ENCODE measurements at regions not wholly inside any gene's neighbourhood (a gene's known extent, or its start where the extent isn't known, plus 50 kb on each side); places are given as distances from the start of the nearest gene placed in this dataset.

GRCh38 chr22:48653929-48654328 is 1173.7 kb downstream of the BRD1 start:
- Histone ChIP-seq H3K9me3 (ENCODE audit: low read length) (no peaks in the 10 kb centered on the region), H3K27me3 (ENCODE audit: control insufficient read depth in 1 of 2, insufficient read depth in 2 of 2, low read length in 2 of 2) (peaks cover 1 to 6% of the 10 kb centered on the region in 2 experiments; a peak in 2 of 5 replicates), H4K20me1 (ENCODE audit: insufficient read depth, low read length) (no peaks in the 10 kb centered on the region), H3K36me3 (replicated peaks in 1 of 2; ENCODE audit: control insufficient read depth in 1 of 2, insufficient read depth in 2 of 2, low read length in 2 of 2) (no peaks in the 10 kb centered on the region), H3K4me3 (replicated peaks in 1 of 3; ENCODE audit: insufficient read depth in 1 of 3, low read depth in 2 of 3, low read length in 3 of 3) (no peak overlapping the region), H3K27ac (ENCODE audit: extremely low read length, insufficient read depth, low read length) (no peak overlapping the region), H3K4me2 (ENCODE audit: low read depth, low read length) (no peak overlapping the region), H3K4me1 (ENCODE audit: insufficient read depth, low read length) (no peaks in the 10 kb centered on the region), H3K79me2 (ENCODE audit: insufficient read depth, low read length) (no peaks in the 10 kb centered on the region), H2AFZ (ENCODE audit: low read length) (no peak overlapping the region), H3K9ac (ENCODE audit: insufficient read depth, low read depth, low read length) (no peak overlapping the region)
- ChIA-PET CTCF (ENCODE audit: low intra/inter-chr PET ratio, low total read pairs) (no interaction called here), POLR2A (no interaction called here)
- WGBS (ENCODE audit: low lambda C conversion rate), result 92% methylated on average over 6 of the region's 18 CpGs
- FAIRE-seq, result no peak
- DNase-seq (ENCODE audit: low spot score), result no peak
- intact Hi-C loops (cut with micrococcal nuclease; ENCODE audit: unreplicated experiment), result no loop called here
- BruUV-seq (replicated peaks), result no TSS peak
- ATAC-seq, result no peak
- in situ Hi-C loops (cut with HindIII; ENCODE audit: extremely low pct_ligation_motif_present, low pct_unique_long_range_greater_than_20kb), result no loop called here
- TF ChIP-seq KLF6 (CRISPR knock-in tag; IDR thresholded peaks at IDR 0.05), result no peak
- TF ChIP-seq SRSF4 (IDR thresholded peaks at IDR 0.05; ENCODE audit: low read depth, low read length, poor library complexity, severe bottlenecking), result no peak
- no peak for TF ChIP-seq MIER3 (CRISPR knock-in tag; IDR thresholded peaks at IDR 0.05; ENCODE audit: borderline replicate concordance)
- TF ChIP-seq, protein P1, sequence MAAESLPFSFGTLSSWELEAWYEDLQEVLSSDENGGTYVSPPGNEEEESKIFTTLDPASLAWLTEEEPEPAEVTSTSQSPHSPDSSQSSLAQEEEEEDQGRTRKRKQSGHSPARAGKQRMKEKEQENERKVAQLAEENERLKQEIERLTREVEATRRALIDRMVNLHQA (CRISPR knock-in tag; IDR thresholded peaks at IDR 0.05), result no peak
- TF ChIP-seq ZNF207 (IDR thresholded peaks at IDR 0.05; ENCODE audit: borderline replicate concordance), result no peak
- TF ChIP-seq RFX5 (IDR thresholded peaks at IDR 0.05; ENCODE audit: low read depth, low read length), result no peak
- TF ChIP-seq SETDB1 (CRISPR knock-in tag; IDR thresholded peaks at IDR 0.05; ENCODE audit: borderline replicate concordance), result no peak
- TF ChIP-seq GPBP1L1 (CRISPR knock-in tag; IDR thresholded peaks at IDR 0.05), result no peak
- TF ChIP-seq MZF1 (CRISPR knock-in tag; IDR thresholded peaks at IDR 0.05; ENCODE audit: borderline replicate concordance), result no peak
- no peak for TF ChIP-seq AKNA (CRISPR knock-in tag; IDR thresholded peaks at IDR 0.05; ENCODE audit: borderline replicate concordance)
- no peak for TF ChIP-seq ZNF557 (CRISPR knock-in tag; IDR thresholded peaks at IDR 0.05)

Data from HepG2 (cell line).